HG02571 (cell line): ENCODE measurements at regions not wholly inside any gene's neighbourhood (a gene's known extent, or its start where the extent isn't known, plus 50 kb on each side); places are given as distances from the start of the nearest gene placed in this dataset.
"Not testable (repeated sequence)": the region's sequence is repeated elsewhere in the genome, so short reads cannot be mapped to it uniquely, and the experiment has no call there.

ENCODE experiments used
- ATAC-seq: cut with Tn5 transposase; IDR thresholded peaks from one replicate; pipeline ENCODE4 v1.9.1; 2021; ENCODE audit warnings: mild to moderate bottlenecking, moderate library complexity; ENCODE audit not compliant: unreplicated experiment

- ATAC-seq: no peak
Measured at GRCh38 chrX:87098477-87098876, 419.1 kb upstream of the KLHL4 start.

- no peak for ATAC-seq
Measured at GRCh38 chrX:87105131-87105530, 412.5 kb upstream of the KLHL4 start.

GRCh38 chrX:87110142-87110541, 407.5 kb upstream of the KLHL4 start:
- ATAC-seq: no peak

- no peak for ATAC-seq
Measured at GRCh38 chrX:87140800-87141483, 376.7 kb upstream of the KLHL4 start.

- no peak for ATAC-seq
Measured at GRCh38 chrX:87160435-87161010, 357.1 kb upstream of the KLHL4 start.

GRCh38 chrX:87167841-87168240, 349.8 kb upstream of the KLHL4 start:
- ATAC-seq: no peak

GRCh38 chrX:87178009-87178408, 339.6 kb upstream of the KLHL4 start:
- not testable (repeated sequence) for ATAC-seq
